GM19239 (cell line): ENCODE measurements at regions not wholly inside any gene's neighbourhood (a gene's known extent, or its start where the extent isn't known, plus 50 kb on each side); places are given as distances from the start of the nearest gene placed in this dataset.
"Not testable (repeated sequence)": the region's sequence is repeated elsewhere in the genome, so short reads cannot be mapped to it uniquely, and the experiment has no call there.

Source experiments
- DNase-seq: peaks from one replicate; pipeline ENCODE4 v3.0.0; 2011; ENCODE audit warnings: low spot score; ENCODE audit not compliant: insufficient read length
- FAIRE-seq: peaks from 2 replicates; lab custom pipeline; 2011; peaks lifted over from hg19 to GRCh38; lab: Jason Lieb, UNC

GRCh38 chr20:7776148-7776547, 164.1 kb downstream of the HAO1 start:
- FAIRE-seq = no peak
- no peak for DNase-seq

- DNase-seq (no peak), FAIRE-seq (no peak)
These were observed 150.1 kb downstream of the HAO1 start for GRCh38 chr20:7790189-7790588.

GRCh38 chr20:7792150-7792869, 147.9 kb downstream of the HAO1 start:
- DNase-seq = no peak
- no peak for FAIRE-seq

- FAIRE-seq (no peak), DNase-seq (no peak)
These were observed 142.1 kb downstream of the HAO1 start for GRCh38 chr20:7798176-7798575.

- no peak for DNase-seq
- FAIRE-seq = no peak
These were observed 140.4 kb downstream of the HAO1 start for GRCh38 chr20:7799862-7800261.

DNA sequence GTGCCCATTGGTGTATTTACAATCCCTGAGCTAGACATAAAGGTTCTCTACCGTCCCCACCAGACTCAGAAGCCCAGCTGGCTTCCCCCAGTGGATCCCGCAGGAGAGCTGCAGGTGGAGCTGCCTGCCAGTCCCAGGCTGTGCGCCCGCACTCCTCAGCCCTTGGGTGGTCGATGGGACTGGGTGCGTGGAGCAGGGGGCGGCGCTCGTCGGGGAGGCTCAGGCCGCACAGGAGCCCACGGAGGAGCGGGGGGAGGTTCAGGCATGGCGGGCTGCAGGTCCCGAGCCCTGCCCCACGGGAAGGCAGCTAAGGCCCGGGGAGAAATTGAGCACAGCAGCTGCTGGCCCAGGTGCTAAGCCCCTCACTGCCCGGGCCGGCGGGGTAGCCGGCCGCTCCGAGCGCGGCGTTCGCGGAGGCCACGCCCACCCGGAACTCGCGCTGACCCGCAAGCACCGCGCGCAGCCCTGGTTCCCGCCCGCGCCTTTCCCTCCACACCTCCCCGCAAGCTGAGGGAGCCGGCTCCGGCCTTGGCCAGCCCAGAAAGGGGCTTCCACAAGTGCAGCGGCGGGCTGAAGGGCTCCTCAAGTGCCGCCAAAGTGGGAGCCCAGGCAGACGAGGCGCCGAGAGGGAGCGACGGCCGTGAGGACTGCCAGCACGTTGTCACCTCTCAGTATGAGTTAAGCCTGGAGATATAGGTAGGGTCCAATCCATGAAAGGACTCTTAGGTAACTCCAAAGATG, 136.7 kb downstream of the HAO1 start:
- not testable (repeated sequence) for FAIRE-seq, DNase-seq

- DNase-seq (no peak), FAIRE-seq (no peak)
These were observed 133.4 kb downstream of the HAO1 start for GRCh38 chr20:7806831-7807230.

GRCh38 chr20:7817286-7817685, 123.0 kb downstream of the HAO1 start:
- no peak for FAIRE-seq
- no peak for DNase-seq

DNA sequence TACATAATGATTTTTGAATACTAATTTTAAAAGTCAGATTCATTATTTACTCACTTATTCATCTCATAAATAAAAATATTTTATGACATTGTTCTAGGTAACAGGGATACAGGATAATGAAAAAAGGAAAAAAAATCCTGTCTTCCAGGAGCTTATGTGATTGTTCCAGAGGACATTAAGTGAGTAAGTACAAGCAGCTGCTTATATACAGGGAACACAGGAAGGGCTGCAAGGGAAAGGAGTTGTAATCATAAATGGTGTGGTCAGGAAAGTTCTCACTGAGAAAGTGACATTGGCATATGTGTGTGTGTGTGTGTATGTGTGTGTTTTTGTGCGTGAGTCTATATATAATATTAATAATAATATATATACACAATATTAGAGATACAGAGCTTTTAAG, 121.8 kb downstream of the HAO1 start:
- FAIRE-seq (no peak), DNase-seq (no peak)

GRCh38 chr20:7820897-7821296, 119.4 kb downstream of the HAO1 start:
- FAIRE-seq = no peak

DNA sequence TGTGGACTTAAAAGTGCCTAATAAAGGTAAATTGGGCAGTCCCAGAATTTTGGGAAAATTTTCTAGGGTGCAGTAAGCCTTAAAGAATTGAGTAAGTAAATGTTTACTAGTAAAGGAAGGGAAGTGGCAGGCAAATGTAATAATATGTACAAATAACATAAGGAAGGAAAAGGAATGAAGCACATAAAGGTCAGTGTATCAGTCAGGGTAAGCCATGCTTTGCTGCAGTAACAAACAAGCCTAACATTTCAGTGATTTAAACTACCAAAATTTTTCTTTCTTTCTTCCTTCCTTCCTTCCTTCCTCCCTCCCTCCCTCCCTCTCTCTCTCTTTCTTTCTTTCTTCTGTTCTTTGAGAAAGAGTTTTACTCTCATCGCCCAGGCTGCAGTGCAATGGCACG, 117.5 kb downstream of the HAO1 start:
- DNase-seq = no peak
- FAIRE-seq = no peak

More at GRCh38 chr20:7820897-7821296, 119.4 kb downstream of the HAO1 start:
- DNase-seq = no peak

DNA sequence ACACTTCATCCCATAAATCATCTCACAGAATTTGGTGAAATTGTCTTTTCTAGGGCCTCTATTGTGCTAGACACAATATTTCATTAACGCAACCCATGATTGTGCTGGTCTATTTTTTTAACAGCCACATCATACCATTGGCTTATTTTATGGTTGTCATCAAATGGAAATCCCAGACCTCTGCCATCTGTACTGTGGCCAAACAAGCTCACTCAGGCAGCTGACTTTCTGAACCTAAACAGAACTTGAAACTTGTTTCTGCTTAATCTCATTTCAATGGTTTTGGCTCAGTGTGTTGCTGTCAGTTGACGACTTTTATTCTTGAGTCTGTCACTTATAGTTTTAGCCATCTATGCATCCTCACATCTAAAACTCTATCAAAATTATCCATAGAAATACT, 111.8 kb downstream of the HAO1 start:
- DNase-seq (no peak), FAIRE-seq (no peak)

DNA sequence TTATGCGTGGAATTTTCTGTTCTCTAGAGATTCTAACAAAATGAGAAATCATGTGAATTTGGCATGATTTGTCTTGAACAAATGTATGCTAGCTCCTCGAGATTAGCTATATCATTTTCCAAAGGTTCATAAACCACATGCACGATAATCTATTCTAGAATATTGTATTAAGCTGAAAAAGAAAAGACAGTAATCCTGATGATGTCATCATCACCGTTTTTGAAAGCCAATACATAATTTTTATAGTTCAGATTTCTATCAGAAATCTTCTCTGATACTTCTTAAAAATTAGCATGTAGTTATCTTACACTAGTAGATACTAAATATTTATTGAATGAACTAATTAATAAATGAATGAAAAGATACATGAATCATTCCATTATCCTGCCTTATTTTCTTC, 111.2 kb downstream of the HAO1 start:
- DNase-seq (no peak), FAIRE-seq (no peak)

- FAIRE-seq = no peak
- DNase-seq = no peak
These were observed 110.5 kb downstream of the HAO1 start for GRCh38 chr20:7829776-7830175.
